ENCODE measurements at regions not wholly inside any gene's neighbourhood (a gene's known extent, or its start where the extent isn't known, plus 50 kb on each side); places are given as distances from the start of the nearest gene placed in this dataset.
A peak's percentile ranks its signal among the peaks of the same experiment; 100 is the strongest.

- no peaks in the 10 kb centered on the region for H3K9me3 ChIP-seq
- H3K27me3 ChIP-seq (ENCODE audit: low read depth) = no peaks in the 10 kb centered on the region
- ATAC-seq = no peak
- no peak for TF ChIP-seq CTCF (IDR thresholded peaks at IDR 0.05)
- no peak overlapping the region for H3K27ac ChIP-seq
- intact Hi-C loops (cut with DNase I) = no loop called here
- DNase-seq = no peak
- H3K4me1 ChIP-seq = peaks cover 14% of the 10 kb centered on the region
- H3K4me3 ChIP-seq = no peak overlapping the region
- no peaks in the 10 kb centered on the region for H3K36me3 ChIP-seq
Observed at GRCh38 chr4:183763990-183764754, 105.1 kb downstream of the TRAPPC11 start.

DNA sequence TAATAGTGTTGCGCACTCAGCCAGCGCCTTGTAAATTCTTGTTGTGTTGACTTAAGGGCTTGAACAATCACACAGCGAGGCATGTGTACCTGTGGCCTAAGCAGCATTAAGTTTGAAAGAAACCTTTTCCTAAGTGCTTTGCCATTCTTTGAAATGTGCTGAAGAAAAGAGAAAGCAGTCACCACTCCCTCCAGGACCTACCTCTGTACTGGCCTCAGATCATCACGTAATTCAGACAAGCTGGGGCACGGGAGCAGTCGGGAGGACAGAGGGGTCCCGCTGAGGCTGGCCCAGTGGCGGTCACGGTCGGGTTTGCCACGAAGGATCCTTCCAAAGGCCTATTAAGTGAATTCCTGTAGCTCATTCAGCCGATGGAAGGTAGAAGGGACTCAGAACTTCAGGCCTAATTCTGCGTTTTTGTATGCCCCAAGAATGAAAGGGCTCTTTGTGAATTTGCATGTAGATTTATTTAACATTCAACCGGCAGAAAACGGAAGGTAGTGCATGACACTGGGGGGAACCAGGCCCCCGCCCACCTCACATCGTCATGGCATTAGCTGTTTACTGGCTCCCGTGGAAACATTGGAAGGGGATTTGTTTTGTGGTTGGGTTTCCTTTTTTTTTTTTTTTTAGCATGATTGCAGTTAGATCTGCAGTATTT is 106.3 kb downstream of the TRAPPC11 start:
- Histone ChIP-seq H3K4me1 (peaks cover 14% of the 10 kb centered on the region), H3K9me3 (no peaks in the 10 kb centered on the region), H3K27me3 (ENCODE audit: low read depth) (no peaks in the 10 kb centered on the region), H3K4me3 (peak overlapping the region; percentile 20), H3K27ac (peak overlapping the region; percentile 58), H3K36me3 (no peaks in the 10 kb centered on the region)
- intact Hi-C loops (cut with DNase I) = no loop called here
- DNase-seq = no peak
- ATAC-seq = peak; percentile 66 to 79
- TF ChIP-seq CTCF (IDR thresholded peaks at IDR 0.05) = no peak

GRCh38 chr4:183766140-183766539 is 107.0 kb downstream of the TRAPPC11 start:
- no peak for TF ChIP-seq CTCF (IDR thresholded peaks at IDR 0.05)
- H3K9me3 ChIP-seq = no peaks in the 10 kb centered on the region
- H3K4me1 ChIP-seq = peaks cover 14% of the 10 kb centered on the region
- no peaks in the 10 kb centered on the region for H3K27me3 ChIP-seq (ENCODE audit: low read depth)
- intact Hi-C loops (cut with DNase I) = no loop called here
- H3K36me3 ChIP-seq = no peaks in the 10 kb centered on the region
- H3K4me3 ChIP-seq = no peak overlapping the region
- H3K27ac ChIP-seq = no peak overlapping the region
- ATAC-seq (no peak), DNase-seq (no peak)

DNA sequence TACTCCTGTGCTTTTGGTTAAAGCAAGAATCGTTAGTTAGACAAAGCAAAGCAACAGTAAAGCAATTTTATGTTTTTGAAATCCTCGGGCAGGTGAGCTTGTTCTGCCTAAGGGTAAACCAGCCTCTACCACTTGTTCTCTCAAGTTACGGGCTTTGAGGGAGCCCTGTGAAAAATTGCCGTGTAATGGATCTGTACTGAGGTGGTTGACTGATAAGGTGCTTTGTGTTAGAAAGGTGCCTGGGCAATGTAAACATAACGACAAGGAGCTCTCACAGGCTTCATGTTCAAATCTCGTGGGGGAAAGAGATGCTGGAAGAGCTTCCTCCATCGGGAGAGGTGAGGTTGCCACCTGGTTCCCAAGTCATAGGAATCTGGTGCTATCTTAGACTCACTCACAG is 111.8 kb downstream of the TRAPPC11 start:
- DNase-seq = no peak
- no peak for TF ChIP-seq CTCF (IDR thresholded peaks at IDR 0.05)
- H3K4me1 ChIP-seq = peaks cover 7% of the 10 kb centered on the region
- no peaks in the 10 kb centered on the region for H3K27me3 ChIP-seq (ENCODE audit: low read depth)
- no peaks in the 10 kb centered on the region for H3K36me3 ChIP-seq
- no peak overlapping the region for H3K4me3 ChIP-seq
- no peak for ATAC-seq
- intact Hi-C loops (cut with DNase I) = no loop called here
- H3K9me3 ChIP-seq = no peaks in the 10 kb centered on the region
- no peak overlapping the region for H3K27ac ChIP-seq

DNA sequence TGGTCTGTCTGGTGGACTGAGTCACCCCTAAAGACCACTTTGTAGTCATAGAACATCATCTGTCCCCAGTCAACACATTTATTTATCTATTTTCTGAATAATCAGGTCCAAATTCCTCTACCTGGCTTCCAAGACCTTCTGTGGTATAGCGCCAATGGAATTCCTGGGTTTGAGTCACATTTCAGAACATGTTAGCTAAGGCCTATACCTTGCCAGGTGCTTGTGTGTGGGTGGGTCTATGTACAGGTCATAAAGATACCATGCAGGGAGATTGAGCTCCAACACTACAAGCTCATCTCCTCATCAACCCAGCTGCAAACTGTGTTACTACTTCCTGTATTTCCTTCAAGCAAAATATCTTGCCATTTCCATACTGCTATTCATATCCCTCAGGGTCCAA is 113.3 kb downstream of the TRAPPC11 start:
- intact Hi-C loops (cut with DNase I) = no loop called here
- no peak for DNase-seq
- Histone ChIP-seq H3K27me3 (ENCODE audit: low read depth) (no peaks in the 10 kb centered on the region), H3K4me3 (no peak overlapping the region), H3K27ac (no peak overlapping the region), H3K36me3 (no peaks in the 10 kb centered on the region), H3K9me3 (no peaks in the 10 kb centered on the region), H3K4me1 (no peaks in the 10 kb centered on the region)
- no peak for TF ChIP-seq CTCF (IDR thresholded peaks at IDR 0.05)
- no peak for ATAC-seq

Data from lower lobe of right lung (tissue), 2 donors.